HUES6 (cell line): ENCODE measurements at regions not wholly inside any gene's neighbourhood (a gene's known extent, or its start where the extent isn't known, plus 50 kb on each side); places are given as distances from the start of the nearest gene placed in this dataset.

Experiments used
- H3K27ac ChIP-seq: 2 replicates; pipeline ENCODE4 v1.7.0; 2013; ENCODE audit warnings: low read depth, mild to moderate bottlenecking, low read length, inconsistent platforms
- H3K27me3 ChIP-seq: 2 replicates; pipeline ENCODE4 v1.6.1; 2013; ENCODE audit warnings: low read length; ENCODE audit not compliant: control insufficient read depth, insufficient read depth
- H3K36me3 ChIP-seq: 2 replicates; pipeline ENCODE4 v1.6.1; 2013; ENCODE audit warnings: low read length; ENCODE audit not compliant: control insufficient read depth, insufficient read depth
- H3K4me1 ChIP-seq: 2 replicates; pipeline ENCODE4 v1.6.1; 2013; ENCODE audit warnings: low read length; ENCODE audit not compliant: control insufficient read depth, insufficient read depth
- H3K4me3 ChIP-seq: 2 replicates; pipeline ENCODE4 v1.5.1; 2013; ENCODE audit warnings: low read depth, low read length
- H3K9ac ChIP-seq: one replicate; pipeline ENCODE4 v1.6.1; 2013; ENCODE audit warnings: mild to moderate bottlenecking, low read length
- H3K9me3 ChIP-seq: 2 replicates; pipeline ENCODE4 v1.6.1; 2013; ENCODE audit warnings: low read depth, low read length; ENCODE audit not compliant: control insufficient read depth, insufficient read depth

- no peaks in the 10 kb centered on the region for H3K9me3 ChIP-seq
- no peaks in the 10 kb centered on the region for H3K27me3 ChIP-seq
- no peak overlapping the region for H3K9ac ChIP-seq
- H3K27ac ChIP-seq: no peak overlapping the region
- H3K36me3 ChIP-seq: no peaks in the 10 kb centered on the region
- H3K4me3 ChIP-seq: no peak overlapping the region
- peaks cover 6% of the 10 kb centered on the region; the same call in 1 of the 2 replicates for H3K4me1 ChIP-seq
Observed at GRCh38 chr4:152172146-152172545, 363.7 kb downstream of the FBXW7 start.

- Histone ChIP-seq H3K4me1 (peaks cover 6% of the 10 kb centered on the region; the same call in 1 of the 2 replicates), H3K9me3 (no peaks in the 10 kb centered on the region), H3K27me3 (no peaks in the 10 kb centered on the region), H3K27ac (no peak overlapping the region), H3K9ac (no peak overlapping the region), H3K36me3 (no peaks in the 10 kb centered on the region), H3K4me3 (no peak overlapping the region)
Observed at GRCh38 chr4:152171556-152171955, 364.3 kb downstream of the FBXW7 start.

GRCh38 chr4:152169683-152170082 is 366.2 kb downstream of the FBXW7 start:
- H3K27me3 ChIP-seq: no peaks in the 10 kb centered on the region
- no peak overlapping the region for H3K27ac ChIP-seq
- H3K9me3 ChIP-seq: no peaks in the 10 kb centered on the region
- no peak overlapping the region for H3K9ac ChIP-seq
- H3K4me3 ChIP-seq: no peak overlapping the region
- peaks cover 18% of the 10 kb centered on the region for H3K4me1 ChIP-seq
- H3K36me3 ChIP-seq: no peaks in the 10 kb centered on the region

- Histone ChIP-seq H3K9ac (no peak overlapping the region), H3K36me3 (no peaks in the 10 kb centered on the region), H3K4me1 (peaks cover 24% of the 10 kb centered on the region), H3K9me3 (no peaks in the 10 kb centered on the region), H3K27me3 (no peaks in the 10 kb centered on the region), H3K4me3 (no peak overlapping the region), H3K27ac (no peak overlapping the region)
Observed at GRCh38 chr4:152168987-152169616, 366.8 kb downstream of the FBXW7 start.

- H3K27me3 ChIP-seq: no peaks in the 10 kb centered on the region
- no peak overlapping the region for H3K9ac ChIP-seq
- H3K4me1 ChIP-seq: peaks cover 24% of the 10 kb centered on the region
- H3K4me3 ChIP-seq: no peak overlapping the region
- H3K36me3 ChIP-seq: no peaks in the 10 kb centered on the region
- H3K9me3 ChIP-seq: no peaks in the 10 kb centered on the region
- H3K27ac ChIP-seq: no peak overlapping the region
Observed at GRCh38 chr4:152166567-152166966, 369.3 kb downstream of the FBXW7 start.

- no peaks in the 10 kb centered on the region for H3K27me3 ChIP-seq
- H3K36me3 ChIP-seq: no peaks in the 10 kb centered on the region
- no peaks in the 10 kb centered on the region for H3K9me3 ChIP-seq
- H3K9ac ChIP-seq: no peak overlapping the region
- no peak overlapping the region for H3K4me3 ChIP-seq
- H3K4me1 ChIP-seq: peaks cover 24% of the 10 kb centered on the region
- H3K27ac ChIP-seq: 0 out of 2 replicates have a peak overlapping the region, but pooled peaks have one; percentile 31
Observed at GRCh38 chr4:152165846-152166245, 370.0 kb downstream of the FBXW7 start.

GRCh38 chr4:152165146-152165545 is 370.7 kb downstream of the FBXW7 start:
- H3K9ac ChIP-seq: no peak overlapping the region
- H3K4me3 ChIP-seq: no peak overlapping the region
- no peaks in the 10 kb centered on the region for H3K27me3 ChIP-seq
- peaks cover 24% of the 10 kb centered on the region for H3K4me1 ChIP-seq
- no peaks in the 10 kb centered on the region for H3K36me3 ChIP-seq
- no peaks in the 10 kb centered on the region for H3K9me3 ChIP-seq
- 0 out of 2 replicates have a peak overlapping the region, but pooled peaks have one; percentile 31 for H3K27ac ChIP-seq

GRCh38 chr4:152164561-152164960 is 371.3 kb downstream of the FBXW7 start:
- peaks cover 23% of the 10 kb centered on the region for H3K4me1 ChIP-seq
- H3K36me3 ChIP-seq: no peaks in the 10 kb centered on the region

GRCh38 chr4:152162331-152162697 is 373.6 kb downstream of the FBXW7 start:
- no peak overlapping the region for H3K27ac ChIP-seq
- H3K9me3 ChIP-seq: no peaks in the 10 kb centered on the region
- no peaks in the 10 kb centered on the region for H3K27me3 ChIP-seq

More at GRCh38 chr4:152164561-152164960, 371.3 kb downstream of the FBXW7 start:
- no peaks in the 10 kb centered on the region for H3K27me3 ChIP-seq
- H3K9me3 ChIP-seq: no peaks in the 10 kb centered on the region
- no peak overlapping the region for H3K9ac ChIP-seq
- H3K4me3 ChIP-seq: no peak overlapping the region
- no peak overlapping the region for H3K27ac ChIP-seq

GRCh38 chr4:152161676-152162330 is 374.1 kb downstream of the FBXW7 start:
- H3K4me3 ChIP-seq: no peak overlapping the region
- H3K27ac ChIP-seq: no peak overlapping the region
- H3K9ac ChIP-seq: no peak overlapping the region
- H3K36me3 ChIP-seq: no peaks in the 10 kb centered on the region
- no peaks in the 10 kb centered on the region for H3K27me3 ChIP-seq
- H3K4me1 ChIP-seq: peaks cover 17% of the 10 kb centered on the region
- no peaks in the 10 kb centered on the region for H3K9me3 ChIP-seq

More at GRCh38 chr4:152162331-152162697, 373.6 kb downstream of the FBXW7 start:
- H3K4me3 ChIP-seq: no peak overlapping the region
- no peaks in the 10 kb centered on the region for H3K36me3 ChIP-seq
- H3K4me1 ChIP-seq: peaks cover 17% of the 10 kb centered on the region
- H3K9ac ChIP-seq: no peak overlapping the region

GRCh38 chr4:152160225-152160800 is 375.6 kb downstream of the FBXW7 start:
- no peaks in the 10 kb centered on the region for H3K9me3 ChIP-seq
- H3K4me1 ChIP-seq: peaks cover 13% of the 10 kb centered on the region
- H3K27me3 ChIP-seq: no peaks in the 10 kb centered on the region
- H3K9ac ChIP-seq: no peak overlapping the region
- H3K4me3 ChIP-seq: no peak overlapping the region
- H3K27ac ChIP-seq: no peak overlapping the region
- H3K36me3 ChIP-seq: no peaks in the 10 kb centered on the region
